ENCODE measurements at regions not wholly inside any gene's neighbourhood (a gene's known extent, or its start where the extent isn't known, plus 50 kb on each side); places are given as distances from the start of the nearest gene placed in this dataset.

DNA sequence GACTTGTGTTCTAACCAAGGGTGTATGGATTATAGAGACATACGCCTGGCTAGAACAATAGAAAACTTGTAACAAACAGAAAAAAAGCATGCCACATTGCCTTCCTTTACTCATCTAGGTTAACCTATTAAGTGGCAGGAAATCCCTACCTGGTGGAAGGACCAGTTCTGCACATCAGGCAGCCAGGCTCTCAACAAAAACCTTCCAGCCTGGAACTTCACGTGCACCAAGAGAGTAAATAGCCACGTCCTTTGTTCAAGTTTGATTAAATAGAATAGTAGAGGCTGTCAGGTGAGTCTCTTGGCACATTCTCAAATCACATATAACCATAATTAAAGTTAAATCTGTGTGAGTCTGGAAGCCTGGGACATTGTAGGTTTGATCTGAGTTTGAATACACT is 85.0 kb upstream of the DPH6 start:
- Mint-ChIP-seq H3K27me3 (peaks cover 17% of the 10 kb centered on the region), H3K9me3 (no peaks in the 10 kb centered on the region), H3K27ac (no peak overlapping the region), H3K36me3 (no peaks in the 10 kb centered on the region), H3K4me1 (no peaks in the 10 kb centered on the region), H3K4me3 (no peak overlapping the region)
- ATAC-seq: no peak

DNA sequence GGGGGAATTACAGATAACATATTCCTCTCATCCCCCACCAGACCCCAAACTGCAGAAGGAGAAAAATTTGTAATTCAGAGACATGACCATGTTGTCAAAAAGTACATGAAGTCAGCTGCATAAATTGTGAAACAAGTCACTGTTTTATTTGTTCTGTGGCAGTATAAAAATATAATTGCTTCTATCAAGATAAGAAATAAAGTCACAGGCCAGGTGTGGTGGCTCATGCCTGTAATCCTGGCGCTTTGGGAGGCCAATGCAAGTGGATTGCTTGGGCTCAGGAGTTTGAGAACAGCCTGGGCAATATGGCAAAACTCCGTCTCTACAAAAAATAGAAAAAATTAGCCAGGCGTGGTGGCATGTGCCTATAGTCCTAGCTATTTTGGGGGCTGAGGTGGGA is 87.7 kb upstream of the DPH6 start:
- ATAC-seq: no peak
- Mint-ChIP-seq H3K27me3 (peaks cover 19% of the 10 kb centered on the region), H3K27ac (no peak overlapping the region), H3K36me3 (no peaks in the 10 kb centered on the region), H3K4me1 (no peaks in the 10 kb centered on the region), H3K4me3 (no peak overlapping the region), H3K9me3 (peaks cover 4% of the 10 kb centered on the region)

DNA sequence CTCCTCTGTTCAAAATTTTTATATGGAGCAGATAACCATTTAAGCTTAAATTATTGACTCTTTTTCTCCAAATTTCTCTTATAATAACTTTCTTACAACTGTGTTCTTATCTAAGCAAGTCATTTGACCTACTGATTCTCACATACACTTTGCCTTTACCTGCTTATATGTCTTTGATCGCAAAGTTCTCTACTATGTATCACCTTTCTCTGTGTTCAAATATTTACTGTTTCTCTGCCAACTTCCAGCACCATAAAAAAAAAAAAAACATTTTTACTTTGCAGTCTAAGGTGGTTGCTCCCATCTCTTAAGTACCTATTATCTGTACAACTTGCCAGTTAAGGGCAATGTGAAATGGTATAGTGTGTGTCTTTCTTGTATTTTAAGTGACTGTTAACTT is 100.8 kb upstream of the DPH6 start:
- ATAC-seq: no peak
- no peaks in the 10 kb centered on the region for H3K36me3 Mint-ChIP-seq
- H3K9me3 Mint-ChIP-seq: peaks cover 14% of the 10 kb centered on the region
- H3K27ac Mint-ChIP-seq: no peak overlapping the region
- H3K27me3 Mint-ChIP-seq: no peaks in the 10 kb centered on the region
- H3K4me3 Mint-ChIP-seq: no peak overlapping the region
- no peaks in the 10 kb centered on the region for H3K4me1 Mint-ChIP-seq

DNA sequence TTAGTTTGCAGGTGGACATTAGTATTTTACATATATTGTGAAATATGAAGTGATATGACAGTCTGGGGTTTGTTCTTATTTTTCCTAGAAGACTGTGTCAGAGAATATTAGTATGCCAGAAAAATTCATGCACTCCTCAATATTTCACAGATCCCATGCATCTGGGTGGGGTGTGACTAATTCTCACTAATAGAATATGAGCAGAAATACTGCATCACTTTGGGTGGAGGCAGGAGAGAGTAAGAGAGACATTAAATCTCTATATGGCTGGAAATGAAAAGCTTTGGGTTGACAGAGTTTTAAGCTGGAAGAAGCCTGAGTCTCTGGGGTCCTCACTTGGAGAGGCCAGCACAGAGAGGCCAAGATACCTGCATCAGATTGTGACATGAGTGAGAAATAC is 101.3 kb upstream of the DPH6 start:
- no peak for ATAC-seq
- no peaks in the 10 kb centered on the region for H3K36me3 Mint-ChIP-seq
- H3K9me3 Mint-ChIP-seq: peaks cover 13% of the 10 kb centered on the region
- no peaks in the 10 kb centered on the region for H3K27me3 Mint-ChIP-seq
- no peaks in the 10 kb centered on the region for H3K4me1 Mint-ChIP-seq
- H3K4me3 Mint-ChIP-seq: no peak overlapping the region
- H3K27ac Mint-ChIP-seq: no peak overlapping the region

DNA sequence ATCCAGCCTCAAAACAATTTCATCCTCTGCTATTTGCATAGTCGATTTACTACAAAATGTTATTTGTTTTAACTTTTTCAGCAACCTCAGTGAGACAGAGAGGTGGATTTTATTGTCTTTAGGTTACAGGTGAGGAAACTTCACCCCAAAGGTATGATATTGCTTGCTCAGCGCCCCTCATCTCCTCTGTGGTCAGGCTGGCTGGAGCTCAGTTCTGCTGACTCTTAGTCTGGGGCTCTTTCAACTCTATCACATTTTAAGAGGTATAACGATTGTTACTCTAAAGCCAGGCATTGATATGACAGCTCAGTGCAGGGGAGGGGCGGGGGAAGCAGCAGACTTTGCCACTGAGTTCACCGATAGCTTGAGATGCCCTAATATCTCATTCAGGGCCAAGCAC is 103.0 kb upstream of the DPH6 start:
- Mint-ChIP-seq H3K9me3 (peaks cover 6% of the 10 kb centered on the region), H3K27ac (no peak overlapping the region), H3K4me1 (no peaks in the 10 kb centered on the region), H3K36me3 (no peaks in the 10 kb centered on the region), H3K4me3 (no peak overlapping the region), H3K27me3 (peaks cover 6% of the 10 kb centered on the region)
- no peak for ATAC-seq

DNA sequence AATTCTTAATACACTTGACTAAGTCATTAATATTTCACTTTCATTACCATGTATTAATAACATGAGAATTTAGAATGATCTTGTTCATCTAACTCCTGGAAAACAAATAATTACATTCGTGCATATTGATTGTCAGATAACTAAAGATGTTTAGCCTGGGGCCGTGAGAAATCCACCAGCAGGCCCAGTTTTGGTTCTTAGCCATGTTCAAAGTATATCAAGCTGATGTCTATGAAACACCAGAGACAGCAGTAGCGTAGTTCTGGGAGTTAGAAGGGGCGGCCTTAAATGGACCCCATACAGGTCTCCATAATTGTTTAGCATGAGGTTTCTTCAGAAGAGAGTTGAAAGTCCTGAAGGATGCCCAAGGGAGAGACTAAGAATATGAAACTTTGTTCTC is 103.6 kb upstream of the DPH6 start:
- H3K9me3 Mint-ChIP-seq: peaks cover 6% of the 10 kb centered on the region
- no peak overlapping the region for H3K27ac Mint-ChIP-seq
- H3K27me3 Mint-ChIP-seq: peaks cover 12% of the 10 kb centered on the region
- no peaks in the 10 kb centered on the region for H3K4me1 Mint-ChIP-seq
- H3K36me3 Mint-ChIP-seq: no peaks in the 10 kb centered on the region
- H3K4me3 Mint-ChIP-seq: no peak overlapping the region
- no peak for ATAC-seq

DNA sequence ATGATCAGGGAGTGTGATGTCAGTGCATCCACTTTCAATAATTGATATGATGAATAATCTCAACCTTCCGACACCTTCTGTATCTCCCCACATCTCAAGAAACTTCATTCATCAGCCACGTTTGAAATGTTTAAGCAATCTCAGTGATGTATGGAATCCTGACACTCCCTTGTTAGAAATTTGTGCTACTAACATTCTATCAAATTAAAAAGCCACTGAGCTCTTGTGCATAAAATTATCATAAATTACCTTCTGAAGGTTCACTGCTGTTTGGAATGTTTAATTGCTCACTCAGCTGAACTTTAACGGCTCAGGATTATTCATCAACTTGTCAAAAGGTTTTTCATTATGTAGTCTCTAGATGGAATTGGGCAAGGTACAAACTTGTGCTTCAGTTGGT is 108.4 kb upstream of the DPH6 start:
- ATAC-seq: no peak

DNA sequence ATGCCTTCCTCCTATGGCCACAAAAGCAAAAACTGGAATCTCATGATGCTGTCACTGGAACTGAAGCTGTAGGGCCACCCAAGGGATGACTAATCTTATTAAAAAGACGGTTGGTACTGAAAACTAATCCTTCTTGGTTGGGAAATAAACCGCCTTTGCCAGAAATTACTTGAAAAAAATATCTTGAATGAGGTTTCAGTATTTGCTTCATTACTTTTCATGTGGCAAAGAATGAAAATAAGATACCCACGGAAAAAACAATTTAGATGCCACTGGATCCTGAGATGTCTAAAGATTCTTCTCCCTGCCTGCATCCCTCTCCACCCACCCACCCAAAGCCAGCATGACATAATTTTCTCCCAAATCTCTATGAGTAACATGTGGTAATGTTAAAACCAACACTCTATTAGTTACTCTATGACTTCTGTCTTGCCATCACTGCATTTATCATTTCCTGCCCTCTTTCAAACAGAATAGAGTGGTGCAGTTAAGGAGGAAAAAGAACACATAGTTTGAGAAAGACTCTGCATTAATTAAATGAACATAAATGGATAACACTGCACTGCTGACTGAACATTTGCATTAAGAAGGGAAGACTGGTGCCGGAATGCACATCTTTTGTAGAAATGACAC is 111.8 kb upstream of the DPH6 start:
- no peaks in the 10 kb centered on the region for H3K9me3 Mint-ChIP-seq
- peaks cover 12% of the 10 kb centered on the region for H3K27me3 Mint-ChIP-seq
- no peaks in the 10 kb centered on the region for H3K4me1 Mint-ChIP-seq
- no peaks in the 10 kb centered on the region for H3K36me3 Mint-ChIP-seq
- H3K27ac Mint-ChIP-seq: no peak overlapping the region
- no peak overlapping the region for H3K4me3 Mint-ChIP-seq
- no peak for ATAC-seq

More for the DNA sequence above, 108.4 kb upstream of the DPH6 start:
- H3K27me3 Mint-ChIP-seq: peaks cover 12% of the 10 kb centered on the region
- no peaks in the 10 kb centered on the region for H3K9me3 Mint-ChIP-seq
- H3K4me1 Mint-ChIP-seq: no peaks in the 10 kb centered on the region
- no peak overlapping the region for H3K27ac Mint-ChIP-seq
- no peaks in the 10 kb centered on the region for H3K36me3 Mint-ChIP-seq
- H3K4me3 Mint-ChIP-seq: no peak overlapping the region

DNA sequence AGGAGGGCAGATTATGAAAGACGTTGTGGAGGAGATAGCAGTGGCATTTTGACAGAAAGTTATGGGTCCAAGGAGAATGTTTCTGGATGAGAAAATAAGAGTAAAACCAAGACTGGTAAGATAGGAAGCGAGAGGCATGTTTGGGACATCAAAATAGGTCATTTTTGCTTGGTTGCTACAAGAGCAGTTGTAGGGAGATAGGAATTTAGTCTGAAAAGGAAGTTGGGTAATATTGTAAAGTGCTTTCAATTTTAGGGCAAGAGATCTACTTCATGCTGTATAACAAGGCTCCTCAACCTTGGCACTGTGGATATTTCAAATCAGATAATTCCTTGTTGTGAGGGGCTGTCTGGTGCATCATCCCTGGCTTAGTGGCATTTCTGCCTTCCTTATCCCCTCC is 118.0 kb upstream of the DPH6 start:
- Mint-ChIP-seq H3K4me1 (no peaks in the 10 kb centered on the region), H3K4me3 (no peak overlapping the region), H3K27ac (no peak overlapping the region), H3K36me3 (no peaks in the 10 kb centered on the region), H3K27me3 (no peaks in the 10 kb centered on the region), H3K9me3 (no peaks in the 10 kb centered on the region)
- no peak for ATAC-seq

DNA sequence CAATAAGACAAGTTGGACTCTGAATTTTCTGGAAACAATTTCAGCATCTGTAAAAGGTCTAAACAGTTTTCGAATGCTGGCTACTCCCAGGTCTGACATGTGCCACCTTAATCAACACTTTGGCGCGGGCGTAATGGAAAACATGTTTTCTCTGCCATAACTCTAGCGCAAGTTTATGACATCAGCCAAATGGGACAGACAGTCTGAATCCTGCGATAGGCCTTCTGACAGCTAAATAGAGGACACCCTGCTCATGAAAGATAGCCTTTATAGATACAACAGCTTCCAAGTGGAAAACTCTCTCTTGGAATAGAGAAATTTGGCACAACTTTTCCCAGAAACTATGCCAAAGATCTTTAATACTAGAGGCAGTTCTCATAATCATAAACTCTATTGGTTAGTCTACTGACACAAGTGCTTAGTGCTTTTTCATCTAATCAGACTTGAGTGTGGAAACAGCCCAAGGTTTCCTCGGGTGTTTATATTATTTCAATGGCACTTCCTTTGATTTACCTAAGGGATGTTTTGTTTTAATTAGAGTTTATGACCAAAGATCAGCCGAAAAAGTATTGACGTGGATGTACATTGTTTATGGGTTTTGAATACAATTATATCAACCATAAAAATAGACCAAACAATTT is 120.1 kb upstream of the DPH6 start:
- peaks cover 12% of the 10 kb centered on the region for H3K27me3 Mint-ChIP-seq
- no peaks in the 10 kb centered on the region for H3K4me1 Mint-ChIP-seq
- H3K9me3 Mint-ChIP-seq: no peaks in the 10 kb centered on the region
- H3K4me3 Mint-ChIP-seq: no peak overlapping the region
- H3K27ac Mint-ChIP-seq: no peak overlapping the region
- H3K36me3 Mint-ChIP-seq: no peaks in the 10 kb centered on the region
- no peak for ATAC-seq

DNA sequence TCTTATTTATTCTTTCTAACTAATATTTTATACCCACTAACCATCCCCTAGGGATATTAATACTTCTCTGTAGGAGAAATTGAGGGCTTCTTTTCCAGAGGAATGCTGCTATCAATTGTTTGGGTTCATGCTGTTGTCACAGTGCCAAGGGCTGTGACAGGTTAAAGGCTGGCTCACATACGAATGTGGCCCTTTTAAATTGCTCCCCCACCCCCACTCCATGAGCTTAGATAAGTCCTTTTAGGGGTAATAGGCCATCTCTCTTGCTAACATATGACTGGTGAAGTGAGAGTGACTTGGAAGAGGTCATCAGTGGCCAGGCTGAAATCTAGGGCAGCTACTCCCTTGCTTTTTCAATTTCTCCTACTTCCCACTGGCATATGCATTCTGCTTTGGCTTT is 121.9 kb upstream of the DPH6 start:
- ATAC-seq: no peak
- Mint-ChIP-seq H3K9me3 (no peaks in the 10 kb centered on the region), H3K4me3 (no peak overlapping the region), H3K36me3 (no peaks in the 10 kb centered on the region), H3K27ac (no peak overlapping the region), H3K27me3 (peaks cover 17% of the 10 kb centered on the region), H3K4me1 (peaks cover 4% of the 10 kb centered on the region)

DNA sequence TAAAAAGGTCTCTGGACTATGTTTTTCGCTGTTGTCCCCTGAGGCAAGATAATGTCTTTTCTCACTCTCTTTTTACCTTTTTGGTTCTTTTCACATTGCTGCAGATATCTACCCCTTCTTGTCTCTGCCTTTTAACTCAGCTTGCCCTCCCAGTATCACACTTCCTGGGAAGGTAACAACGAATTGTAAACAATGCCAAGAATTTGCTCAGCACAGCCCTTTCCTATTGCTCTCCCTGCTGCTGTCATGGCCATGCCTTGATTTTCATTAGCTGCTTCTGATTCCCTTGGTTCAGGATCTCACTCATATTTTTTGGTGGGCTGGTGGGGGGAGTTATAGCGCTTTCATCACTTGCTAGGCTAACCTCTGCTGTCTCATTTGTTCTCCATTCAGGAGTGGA is 123.1 kb upstream of the DPH6 start:
- ATAC-seq: no peak
- Mint-ChIP-seq H3K27me3 (peaks cover 21% of the 10 kb centered on the region), H3K9me3 (no peaks in the 10 kb centered on the region), H3K27ac (no peak overlapping the region), H3K4me1 (peaks cover 10% of the 10 kb centered on the region), H3K4me3 (no peak overlapping the region), H3K36me3 (no peaks in the 10 kb centered on the region)

DNA sequence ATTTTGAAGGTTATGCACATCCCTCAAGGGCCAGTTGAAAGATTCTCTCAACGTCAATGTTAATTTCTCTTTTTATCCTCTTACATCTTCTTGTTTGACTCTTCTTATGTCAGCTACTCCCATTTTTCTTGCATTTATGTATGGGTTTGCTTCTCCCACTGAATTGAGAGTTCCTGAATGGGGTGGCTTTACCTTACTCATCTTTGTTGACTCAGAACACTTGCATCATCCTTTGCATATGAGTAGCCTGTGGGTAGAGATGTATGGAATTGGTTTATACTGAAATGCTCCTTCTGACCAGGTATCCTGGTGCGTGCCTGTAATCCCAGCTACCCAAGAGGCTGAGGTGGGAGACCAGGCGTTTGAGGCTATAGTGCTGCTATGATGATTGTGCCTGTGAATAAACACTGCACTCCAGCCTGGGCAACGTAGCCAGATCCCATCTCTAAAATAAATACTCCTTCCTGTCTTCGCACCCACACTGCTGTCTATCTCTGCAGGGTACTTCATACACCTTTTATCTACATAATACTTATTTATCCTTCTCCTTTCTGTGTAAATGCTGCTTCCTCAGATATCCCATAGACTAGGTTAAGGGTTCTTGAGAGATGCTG is 123.6 kb upstream of the DPH6 start:
- ATAC-seq: no peak

DNA sequence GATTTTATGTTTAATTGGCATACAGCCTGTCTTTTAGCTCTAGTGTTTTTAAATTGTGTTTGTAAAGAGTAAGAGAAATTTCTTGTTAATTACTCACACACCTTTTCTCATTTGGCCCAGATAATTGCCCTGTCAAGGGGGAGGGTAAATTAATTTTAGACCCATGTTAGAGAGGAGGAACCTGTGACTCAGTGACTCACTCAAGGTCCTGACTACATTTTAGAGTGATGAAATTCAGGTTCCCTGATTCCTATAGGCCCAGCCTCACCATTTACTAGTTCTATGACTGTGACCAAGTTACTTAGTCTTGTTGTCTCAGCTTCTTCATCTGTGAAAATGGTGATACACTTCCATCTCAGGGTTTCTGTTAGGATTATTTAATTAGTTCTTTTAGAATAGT is 125.2 kb upstream of the DPH6 start:
- Mint-ChIP-seq H3K27me3 (peaks cover 21% of the 10 kb centered on the region), H3K27ac (no peak overlapping the region), H3K4me1 (peaks cover 10% of the 10 kb centered on the region), H3K9me3 (no peaks in the 10 kb centered on the region), H3K36me3 (no peaks in the 10 kb centered on the region), H3K4me3 (no peak overlapping the region)
- no peak for ATAC-seq

More for the DNA sequence above, 123.6 kb upstream of the DPH6 start:
- no peak overlapping the region for H3K27ac Mint-ChIP-seq
- no peaks in the 10 kb centered on the region for H3K9me3 Mint-ChIP-seq
- peaks cover 10% of the 10 kb centered on the region for H3K4me1 Mint-ChIP-seq
- no peak overlapping the region for H3K4me3 Mint-ChIP-seq
- H3K36me3 Mint-ChIP-seq: no peaks in the 10 kb centered on the region
- peaks cover 21% of the 10 kb centered on the region for H3K27me3 Mint-ChIP-seq

DNA sequence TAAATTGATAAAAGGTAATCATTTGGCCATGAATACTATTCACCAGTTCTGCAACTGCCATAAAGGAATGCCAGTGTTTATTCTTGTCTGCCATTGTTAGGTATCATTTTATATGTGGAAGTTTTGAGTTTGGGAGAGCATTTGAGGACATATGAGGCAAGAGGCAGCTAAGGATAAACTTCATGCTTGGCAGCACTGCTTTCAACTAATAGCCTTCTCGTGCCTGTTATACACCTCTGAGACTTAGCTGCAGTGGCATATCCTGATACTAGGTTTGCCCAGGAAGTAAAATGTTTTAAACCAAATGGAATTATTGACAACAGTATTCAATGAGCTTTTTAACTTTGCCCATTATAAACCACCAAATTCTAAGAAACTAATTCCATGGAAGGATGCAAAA is 126.0 kb upstream of the DPH6 start:
- no peak for ATAC-seq
- Mint-ChIP-seq H3K4me1 (peaks cover 10% of the 10 kb centered on the region), H3K9me3 (no peaks in the 10 kb centered on the region), H3K27ac (no peak overlapping the region), H3K36me3 (no peaks in the 10 kb centered on the region), H3K27me3 (peaks cover 21% of the 10 kb centered on the region), H3K4me3 (no peak overlapping the region)

DNA sequence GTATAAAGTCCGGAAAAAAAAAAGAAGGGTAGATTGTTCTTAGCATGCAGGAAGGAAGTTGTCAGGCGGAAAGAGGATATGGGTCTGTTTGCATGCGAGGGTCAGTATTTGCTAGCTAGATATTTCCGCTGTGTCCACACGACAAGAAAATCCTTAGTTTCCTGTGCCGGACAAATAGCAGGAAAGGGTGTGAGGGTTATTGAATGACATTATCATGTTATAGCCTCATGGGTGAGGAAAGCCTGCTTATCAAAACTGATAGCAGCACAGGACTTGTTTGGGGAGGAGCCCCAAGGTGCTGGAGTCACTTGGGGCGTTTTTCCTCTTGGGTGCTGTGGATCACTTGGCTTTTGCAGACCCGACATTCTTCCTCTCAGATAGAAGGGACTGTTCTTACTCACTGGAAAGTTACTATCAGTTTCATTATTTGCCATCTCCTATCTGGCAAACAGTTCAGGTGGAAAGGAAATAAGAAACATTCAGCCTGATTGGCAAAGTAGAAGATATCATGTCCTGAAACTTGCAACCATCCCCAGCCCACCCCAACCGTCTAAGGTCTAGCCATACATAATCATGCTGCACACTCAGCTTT is 127.2 kb upstream of the DPH6 start:
- Mint-ChIP-seq H3K4me3 (peak overlapping the region; percentile 59), H3K36me3 (no peaks in the 10 kb centered on the region), H3K27me3 (peaks cover 21% of the 10 kb centered on the region), H3K27ac (peak overlapping the region; percentile 56), H3K4me1 (peaks cover 10% of the 10 kb centered on the region), H3K9me3 (no peaks in the 10 kb centered on the region)
- ATAC-seq: peak; percentile 47
